Left renal cortex interstitium (tissue), 4 donors: ENCODE measurements at regions not wholly inside any gene's neighbourhood (a gene's known extent, or its start where the extent isn't known, plus 50 kb on each side); places are given as distances from the start of the nearest gene placed in this dataset.
"Not testable (repeated sequence)": the region's sequence is repeated elsewhere in the genome, so short reads cannot be mapped to it uniquely, and the experiment has no call there.

Source experiments
- DNase-seq, 4 donors: peaks; one replicate each; pipeline ENCODE4 v3.0.0-alpha.2; 2013; ENCODE audit warnings: low read depth in 4 of 4, low spot score in 2 of 4, missing footprints in 1 of 4

DNA sequence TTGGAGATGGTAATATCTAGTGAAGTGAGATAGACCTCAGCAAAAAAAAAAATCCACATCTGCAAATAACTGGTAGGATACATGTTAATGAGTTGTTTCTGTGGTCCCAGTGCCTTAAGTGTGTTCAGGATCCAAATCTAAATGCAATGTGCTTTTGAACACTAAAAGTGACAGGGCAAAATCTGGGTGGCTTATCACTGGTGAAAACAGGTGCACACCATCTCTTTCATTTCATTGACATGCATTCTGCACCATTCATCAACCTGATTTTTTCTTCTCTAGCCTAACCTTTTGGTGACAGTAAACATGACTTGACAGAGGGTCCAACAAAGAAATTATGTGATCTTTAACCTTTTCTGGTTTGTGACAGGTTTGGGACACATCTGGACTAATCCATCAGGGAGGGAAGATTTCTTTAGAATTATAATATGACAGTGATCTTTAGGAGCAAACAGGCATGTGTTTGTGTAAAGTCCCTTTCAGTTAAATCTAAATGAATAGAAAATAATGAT is 201.6 kb upstream of the NEGR1 start:
- no peak for DNase-seq

DNA sequence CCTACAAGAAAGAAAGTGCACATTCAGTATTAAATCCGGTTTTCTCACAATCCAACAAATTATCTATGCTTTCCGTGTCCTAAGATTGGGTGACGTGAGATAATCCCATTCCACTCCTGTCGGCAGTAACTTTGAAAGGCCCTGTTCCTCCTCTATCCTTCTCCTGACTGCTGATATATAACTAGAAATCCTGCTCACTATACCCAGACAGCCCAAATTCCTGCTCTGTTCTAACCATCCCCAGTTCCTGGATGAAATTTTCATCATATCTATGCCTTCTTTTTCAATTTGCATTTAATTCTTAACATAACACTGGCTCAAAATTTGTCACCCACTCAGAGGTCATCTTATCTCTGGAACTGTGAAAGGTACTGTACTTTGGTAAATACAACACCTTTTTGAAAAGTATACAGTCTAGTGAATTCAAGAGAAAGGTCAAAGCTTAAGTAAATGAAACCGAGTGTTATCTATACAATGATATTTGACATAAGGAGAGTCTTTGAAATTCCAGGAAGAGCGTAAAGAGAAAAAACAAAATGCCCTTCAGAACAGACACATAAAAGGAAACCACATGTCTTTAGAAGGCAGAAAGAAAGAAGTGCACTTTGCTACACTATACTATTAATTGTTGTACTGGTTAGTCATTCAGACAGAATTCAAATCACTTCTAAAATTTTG is 200.5 kb upstream of the NEGR1 start:
- no peak for DNase-seq

DNA sequence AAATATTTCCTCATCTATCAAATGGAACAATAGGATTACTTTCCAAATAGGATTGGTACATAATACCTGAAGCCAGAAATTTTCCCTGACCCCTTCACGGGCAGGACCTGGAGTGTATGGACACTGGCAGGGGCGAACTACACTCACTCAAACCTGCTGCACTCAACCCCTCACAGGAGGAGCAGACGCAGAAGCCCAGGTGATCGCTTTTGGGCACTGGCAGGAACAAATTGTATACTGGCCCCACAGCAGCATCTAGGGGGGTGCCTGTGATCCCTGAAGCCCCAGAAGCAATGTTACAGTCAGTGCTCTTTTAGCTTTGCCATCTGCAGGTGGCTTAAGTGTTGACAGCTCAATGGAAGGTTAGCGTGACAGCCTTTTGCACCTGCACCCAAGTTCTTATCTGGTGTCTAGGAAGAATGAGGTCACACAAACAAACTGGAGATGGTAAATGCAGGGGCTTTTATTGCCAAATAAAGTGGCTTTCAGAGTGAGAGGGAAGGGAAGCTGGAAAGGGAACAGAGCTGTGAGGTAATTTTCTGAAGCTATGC is 199.2 kb upstream of the NEGR1 start:
- no peak for DNase-seq

DNA sequence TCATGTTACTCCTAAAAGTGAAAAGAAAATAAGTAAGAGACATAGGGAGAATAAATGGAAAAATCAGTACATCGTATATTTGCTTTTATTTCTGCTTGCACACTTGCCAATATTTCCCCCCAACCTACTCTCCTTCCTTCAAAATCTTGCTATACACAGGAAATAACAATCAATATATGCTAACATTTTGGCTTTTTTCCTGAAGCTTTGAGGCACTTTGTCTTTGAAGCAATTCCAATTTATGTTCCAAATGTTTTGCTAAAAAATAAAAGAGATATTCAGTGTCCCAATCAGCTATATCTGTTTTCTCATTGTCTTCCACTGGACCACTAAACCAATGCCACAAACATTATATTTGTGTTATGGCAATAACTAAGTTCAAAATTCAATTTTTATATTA is 184.0 kb upstream of the NEGR1 start:
- no peak for DNase-seq

DNA sequence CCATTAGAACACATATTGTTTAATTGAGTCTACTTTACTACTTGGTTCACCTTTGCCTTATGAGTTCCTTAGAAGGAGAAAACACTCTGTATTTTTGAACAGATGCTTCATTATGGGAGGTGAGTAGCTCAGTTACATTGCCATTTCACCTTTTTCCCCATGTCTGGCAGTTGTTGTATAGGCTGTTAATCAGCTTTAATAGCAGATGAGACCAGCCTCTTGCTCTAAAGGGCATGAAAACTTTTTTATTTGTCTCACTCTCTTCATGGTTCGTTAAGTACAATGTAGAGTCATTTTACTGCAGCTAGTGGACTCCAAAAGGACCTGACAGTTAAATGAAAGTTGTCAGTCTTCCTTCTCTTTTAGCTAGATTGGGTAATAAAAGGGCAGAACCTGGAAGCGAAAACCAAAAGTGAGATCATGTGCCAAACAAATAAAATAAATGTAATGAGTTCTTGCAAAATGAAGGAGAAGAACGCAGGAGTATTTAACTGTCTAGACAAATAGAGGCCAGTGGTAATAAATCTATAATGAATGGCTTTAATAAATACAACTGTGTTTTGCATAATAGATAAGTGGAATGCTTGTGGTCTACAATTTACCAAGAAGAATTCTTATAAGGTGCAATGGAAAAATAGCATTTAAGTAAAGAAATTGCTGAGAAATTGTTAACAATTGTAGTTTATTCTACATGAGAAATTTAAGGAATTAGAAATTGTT is 180.0 kb upstream of the NEGR1 start:
- DNase-seq = peak in 3 of 4 donors; percentile 23 to 27 (median 23)

DNA sequence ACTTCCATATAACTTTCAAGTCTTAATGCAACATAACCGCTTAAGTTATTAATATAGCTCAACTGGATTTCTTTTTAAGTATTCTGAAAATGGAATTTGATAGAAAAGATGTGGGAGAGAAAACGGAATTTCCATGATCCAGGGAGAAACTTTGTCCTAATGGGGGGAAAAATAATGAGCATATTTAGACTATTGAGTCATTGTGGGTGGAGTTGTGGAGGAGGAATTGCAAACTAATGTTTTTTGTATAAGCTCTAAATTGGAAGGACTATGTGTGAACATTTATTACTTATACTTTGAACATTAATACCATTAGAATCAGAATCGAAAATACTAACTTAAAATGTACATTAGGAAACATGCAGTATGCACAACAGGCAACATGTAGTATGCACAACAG is 159.9 kb upstream of the NEGR1 start:
- DNase-seq = no peak

DNA sequence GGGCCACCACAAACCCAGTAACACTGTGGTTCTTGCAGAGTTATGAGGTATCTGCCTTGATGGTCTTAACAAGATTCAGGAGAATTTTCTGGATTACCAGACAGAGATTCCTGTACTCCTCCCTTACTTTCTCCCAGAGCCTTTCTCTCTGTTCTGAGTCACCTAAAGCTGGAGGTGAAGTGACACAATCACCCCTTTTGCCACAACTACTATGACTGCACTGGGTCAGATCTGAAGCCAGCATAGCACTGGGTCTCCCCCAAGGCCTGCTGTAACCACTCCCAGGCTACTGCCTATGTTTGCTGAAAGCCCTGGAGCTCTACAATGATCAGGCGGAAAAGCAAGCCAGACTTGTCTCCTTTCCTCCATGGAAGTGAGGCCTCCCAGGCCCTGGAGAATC is 156.7 kb upstream of the NEGR1 start:
- DNase-seq = no peak

DNA sequence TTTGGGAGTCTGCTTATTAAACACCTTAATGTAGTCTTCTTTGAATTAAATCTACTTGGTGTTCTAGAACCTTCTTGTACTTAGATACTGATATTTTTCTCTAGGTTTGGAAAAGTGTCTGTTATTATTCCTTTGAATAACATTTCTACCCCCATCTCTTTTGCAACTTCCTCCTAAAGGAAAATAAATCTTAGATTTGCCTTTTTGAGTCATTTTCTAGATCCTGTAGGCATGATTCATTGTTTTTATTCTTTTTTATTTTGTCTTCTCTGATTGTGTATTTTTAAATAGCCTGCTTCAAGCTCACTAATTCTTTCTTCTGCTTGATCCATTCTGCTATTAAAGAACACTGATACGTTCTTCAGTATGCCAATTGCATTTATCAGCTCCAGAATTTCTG is 155.9 kb upstream of the NEGR1 start:
- no peak for DNase-seq

DNA sequence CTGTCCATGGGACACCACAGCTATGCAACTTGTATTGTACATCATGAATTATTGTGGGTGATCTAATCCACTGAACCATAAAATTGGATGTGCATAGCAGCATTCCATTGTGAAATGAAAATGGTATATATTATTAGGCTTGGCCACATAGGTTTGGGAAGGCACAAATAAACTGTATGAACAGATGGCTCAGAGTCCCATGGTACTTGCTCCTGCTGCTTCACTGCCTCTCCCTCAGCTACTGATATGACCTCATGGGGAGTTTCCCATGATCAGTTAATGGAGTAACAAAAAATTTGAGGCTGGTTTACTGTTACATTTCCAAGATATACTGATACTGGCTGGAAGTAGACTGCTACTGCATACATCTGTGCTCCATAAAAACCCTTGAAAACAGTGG is 152.7 kb upstream of the NEGR1 start:
- no peak for DNase-seq

DNA sequence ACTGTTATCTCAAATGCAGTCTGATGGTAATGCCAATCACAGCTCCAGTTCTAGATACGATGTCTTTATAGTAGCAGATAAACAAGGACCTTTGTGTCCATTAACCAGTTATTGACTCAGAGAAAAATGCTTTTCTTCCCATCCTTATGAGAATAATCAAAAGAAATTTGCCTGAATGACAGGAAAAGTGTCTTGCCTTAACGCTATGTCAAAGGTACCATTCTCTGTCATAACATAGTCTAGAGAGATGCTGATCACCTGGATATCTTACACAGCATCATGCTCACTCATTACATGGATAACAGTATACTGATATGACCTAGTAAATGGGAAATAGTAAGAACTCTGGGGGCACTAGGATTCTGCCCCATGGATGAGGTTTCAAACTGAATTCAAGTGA is 151.7 kb upstream of the NEGR1 start:
- DNase-seq = no peak

DNA sequence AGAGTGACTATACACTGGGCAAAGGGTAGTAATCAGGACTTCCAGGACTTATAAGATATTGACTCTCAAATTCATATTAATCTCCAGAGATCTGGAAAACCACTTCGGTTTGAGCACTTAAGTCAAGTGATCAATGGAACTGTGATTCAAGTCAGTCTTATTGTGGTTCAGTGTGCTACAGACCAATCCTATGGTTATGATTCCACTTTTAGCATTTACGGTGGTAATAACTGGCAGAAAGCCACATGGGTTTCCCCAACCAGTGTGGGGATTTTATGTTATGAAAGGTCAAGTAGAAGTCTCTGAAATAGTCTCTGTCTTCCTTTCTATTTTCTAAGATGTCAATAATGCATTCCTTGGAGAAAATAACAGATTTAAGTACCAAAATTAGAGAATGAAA is 151.3 kb upstream of the NEGR1 start:
- DNase-seq = no peak

DNA sequence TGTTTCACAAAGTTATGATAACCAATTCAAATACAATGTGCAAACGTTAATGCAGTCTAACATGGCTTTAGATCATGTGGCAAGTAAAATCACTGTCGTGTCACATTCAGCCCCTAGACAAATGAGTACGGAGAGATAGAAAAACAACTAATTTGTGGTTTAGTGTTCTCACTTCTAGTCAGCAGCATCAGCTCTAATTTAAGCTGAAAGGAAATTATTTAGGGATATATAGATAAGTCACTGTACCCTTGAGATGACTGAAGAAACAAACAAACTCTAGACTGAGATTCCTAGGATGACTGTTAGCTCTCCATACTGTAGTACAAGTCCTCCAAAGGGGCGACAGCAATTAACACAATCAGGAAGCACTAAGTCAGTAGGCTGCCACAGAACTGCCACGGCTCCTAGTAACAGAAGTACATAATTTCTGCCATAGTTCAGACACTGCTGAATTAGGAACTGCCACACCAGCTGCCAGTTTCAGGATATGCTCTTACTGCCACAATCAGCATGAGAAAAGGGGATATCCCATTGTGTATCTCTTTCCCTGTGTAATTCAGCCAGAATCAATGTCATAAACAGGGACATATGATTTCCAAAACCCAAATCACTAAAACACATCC is 150.4 kb upstream of the NEGR1 start:
- DNase-seq = no peak

DNA sequence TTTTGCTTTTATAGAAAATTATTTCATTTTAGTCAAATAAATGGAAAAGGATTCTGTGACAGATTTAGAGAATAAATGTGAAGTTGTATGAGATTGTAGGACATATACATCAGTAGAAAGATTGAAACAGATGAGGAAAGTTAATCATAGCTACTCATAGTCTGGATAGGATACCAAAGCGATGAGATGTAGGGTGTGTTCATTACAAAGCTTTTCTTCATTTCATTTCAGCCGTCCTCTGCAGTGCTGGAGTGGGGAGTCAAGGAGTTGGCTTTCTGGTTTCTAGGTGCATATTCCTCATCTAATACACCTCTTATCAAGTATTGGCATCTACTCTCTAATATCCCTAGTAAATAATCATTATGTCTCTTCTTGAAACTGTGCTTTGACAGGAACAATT is 149.5 kb upstream of the NEGR1 start:
- DNase-seq = no peak

DNA sequence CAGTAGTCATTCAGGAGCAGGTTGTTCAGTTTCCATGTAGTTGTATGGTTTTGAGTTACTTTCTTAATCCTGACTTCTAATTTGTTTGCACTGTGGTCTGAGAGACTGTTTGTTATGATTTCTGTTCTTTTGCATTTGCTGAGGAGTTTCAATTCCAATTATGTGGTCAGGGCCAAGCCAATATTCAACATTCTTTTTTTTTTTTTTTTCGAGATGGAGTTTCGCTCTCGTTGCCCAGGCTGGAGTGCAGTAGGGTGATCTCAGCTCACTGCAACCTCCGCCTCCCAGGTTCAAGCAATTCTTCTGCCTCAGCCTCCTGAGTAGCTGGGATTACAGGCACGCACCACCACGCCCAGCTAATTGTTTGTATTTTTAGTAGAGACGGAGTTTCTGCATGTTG is 145.9 kb upstream of the NEGR1 start:
- DNase-seq = not testable (repeated sequence)

DNA sequence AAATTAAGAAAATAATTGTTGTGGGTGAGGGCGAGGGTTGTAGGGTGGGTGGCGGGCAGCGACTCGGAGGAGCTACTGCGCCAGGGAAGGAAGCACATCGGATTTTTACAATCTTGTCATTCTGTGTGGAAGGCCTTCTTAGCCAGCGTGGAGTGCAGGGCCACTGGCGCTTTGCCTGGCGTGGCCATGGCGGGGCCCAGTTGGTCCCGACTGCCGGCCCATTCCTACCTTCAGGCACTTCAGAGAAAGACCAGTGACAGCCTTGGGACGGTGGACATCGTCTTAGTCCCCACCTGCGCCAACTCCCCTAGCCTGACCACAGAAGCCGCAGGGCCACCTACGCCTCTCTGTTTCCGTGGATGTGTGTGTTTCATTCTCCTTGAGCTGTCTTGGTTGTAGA is 136.9 kb upstream of the NEGR1 start:
- DNase-seq = no peak

DNA sequence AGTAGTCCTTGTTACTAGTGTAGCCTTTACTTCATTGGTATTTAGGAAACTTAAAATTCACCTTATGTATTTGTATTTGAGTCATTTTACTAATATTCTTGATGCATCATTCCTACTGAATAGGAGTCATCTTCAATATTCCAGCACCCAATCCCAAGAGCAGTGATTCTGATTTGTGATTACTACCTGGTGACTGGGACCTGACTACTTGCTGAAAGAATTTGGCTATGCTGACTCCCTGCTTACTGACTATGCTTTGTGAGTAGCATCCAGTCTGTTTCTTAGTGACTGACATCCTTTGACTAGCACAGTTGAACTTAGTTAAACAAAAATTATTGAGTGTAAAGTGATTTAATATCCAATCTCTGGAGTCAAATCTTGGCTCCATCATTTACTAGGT is 129.9 kb upstream of the NEGR1 start:
- DNase-seq = no peak

DNA sequence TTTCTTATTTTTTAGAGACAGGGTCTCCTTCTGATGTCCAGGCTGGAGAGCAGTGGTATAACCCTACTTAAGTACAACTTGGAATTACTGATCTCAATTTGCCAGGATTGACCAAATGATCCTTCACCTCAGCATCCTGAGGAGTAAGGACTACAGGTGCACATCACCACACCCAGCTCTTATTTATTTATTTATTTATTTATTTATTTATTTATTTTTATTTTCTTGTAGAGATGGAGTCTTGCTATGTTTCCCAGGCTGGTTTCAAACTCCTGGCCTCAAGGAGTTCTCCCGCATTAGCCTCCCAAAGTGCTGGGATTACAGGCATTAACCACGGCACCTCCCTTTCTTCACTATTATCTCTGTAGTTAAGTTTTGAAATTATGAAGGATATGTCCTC is 117.5 kb upstream of the NEGR1 start:
- no peak for DNase-seq

DNA sequence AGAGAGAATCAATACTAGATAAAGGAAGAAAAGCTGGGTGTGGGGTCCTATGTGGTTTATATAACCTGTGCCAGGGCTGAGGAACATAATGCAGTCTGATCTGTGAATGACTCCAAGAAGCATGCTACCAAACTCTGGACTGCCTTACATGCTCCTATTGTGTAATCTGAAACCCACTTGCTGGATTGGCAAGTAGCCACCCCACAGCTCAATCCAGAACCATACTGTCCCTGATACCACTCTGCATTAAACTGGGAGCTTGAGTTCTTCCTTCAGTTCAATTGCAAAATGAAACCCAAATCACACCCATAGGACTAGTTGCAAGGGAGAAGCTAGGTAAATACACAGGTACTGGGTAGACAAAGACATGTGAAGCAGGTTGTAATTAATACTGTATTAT is 115.4 kb upstream of the NEGR1 start:
- DNase-seq = no peak

DNA sequence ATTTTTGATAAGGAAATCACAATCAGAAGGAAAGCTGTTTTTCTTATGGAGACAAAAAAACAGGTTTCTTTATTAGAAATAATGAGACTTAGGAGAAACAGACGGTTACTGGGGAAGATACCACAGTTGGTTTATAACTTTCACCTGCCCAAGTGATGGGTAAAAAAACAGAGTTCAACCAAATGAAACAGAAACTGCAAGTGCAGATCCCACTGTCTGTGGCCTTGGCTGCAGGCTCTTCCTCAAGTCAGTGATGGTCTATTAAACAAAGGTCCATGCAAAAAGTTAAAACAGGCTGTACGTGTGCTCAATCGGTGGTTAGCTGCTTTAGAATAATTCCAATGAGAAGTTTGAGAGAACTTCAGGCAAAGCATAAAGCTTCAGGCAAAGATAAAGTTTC is 112.1 kb upstream of the NEGR1 start:
- DNase-seq = no peak

DNA sequence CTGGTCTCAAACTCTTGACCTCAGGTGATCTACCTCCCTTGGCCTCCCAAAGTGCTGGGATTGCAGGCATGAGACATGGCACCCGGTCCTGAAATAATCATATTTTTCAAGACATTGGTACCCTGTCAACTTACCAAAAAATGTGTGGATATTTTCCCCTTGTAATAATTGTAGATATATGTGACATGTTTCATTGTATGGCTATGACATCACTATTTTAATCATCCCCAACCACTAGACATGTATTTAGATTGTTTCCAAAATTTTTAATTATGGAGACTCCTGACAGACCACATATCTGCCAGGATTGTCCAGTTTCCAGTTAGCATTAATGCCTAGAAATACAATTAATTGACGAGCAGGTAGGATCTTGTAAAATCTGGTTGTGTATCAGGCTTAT is 96.7 kb upstream of the NEGR1 start:
- no peak for DNase-seq

DNA sequence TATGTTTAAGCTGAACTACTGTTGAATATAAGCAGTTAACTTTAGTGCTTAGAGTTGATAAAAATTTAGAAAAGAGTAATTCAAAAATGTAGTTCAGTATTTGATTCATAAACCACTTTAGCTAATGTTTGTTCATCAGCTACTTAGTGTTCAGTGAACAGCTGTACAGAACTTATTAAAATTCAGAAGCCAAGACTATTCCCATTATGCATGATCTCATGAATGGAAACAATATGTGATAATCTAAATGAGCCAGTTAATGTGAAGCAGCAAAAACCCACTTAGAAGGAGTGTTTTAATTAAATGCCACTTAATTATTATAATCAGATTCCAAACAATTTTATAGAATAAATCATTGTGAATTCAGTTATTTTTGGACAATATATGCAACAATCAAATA is 92.9 kb upstream of the NEGR1 start:
- DNase-seq = no peak
